ENCODE measurements at regions not wholly inside any gene's neighbourhood (a gene's known extent, or its start where the extent isn't known, plus 50 kb on each side); places are given as distances from the start of the nearest gene placed in this dataset.

DNA sequence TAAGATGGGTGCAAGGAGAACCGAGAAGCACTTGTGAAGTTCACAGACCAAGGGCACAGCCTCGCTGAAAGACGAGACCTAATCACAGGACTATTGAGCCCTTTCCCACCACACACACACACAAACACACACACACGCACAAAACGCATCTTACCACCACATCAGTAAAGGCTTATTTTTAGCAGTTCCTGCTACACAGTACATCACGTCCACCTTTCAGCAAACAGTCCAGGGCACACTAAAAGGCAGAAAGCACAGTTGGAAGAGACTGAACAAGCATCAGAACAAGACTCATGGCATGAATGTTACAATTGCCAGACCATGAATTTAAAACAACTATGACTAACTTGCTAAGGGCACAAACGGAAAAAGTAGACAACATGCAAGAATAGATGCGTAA, 83.6 kb upstream of the MAPK10 start:
- TF ChIP-seq CTCF (IDR thresholded peaks at IDR 0.05) (no peak), POLR2A (IDR thresholded peaks at IDR 0.05) (no peak)
